GM21447 (cell line): ENCODE measurements at regions not wholly inside any gene's neighbourhood (a gene's known extent, or its start where the extent isn't known, plus 50 kb on each side); places are given as distances from the start of the nearest gene placed in this dataset.

Experiments used
- ATAC-seq: cut with Tn5 transposase; IDR thresholded peaks from one replicate; pipeline ENCODE4 v1.9.1; 2021; ENCODE audit not compliant: unreplicated experiment

GRCh38 chr12:67929384-67929772, 59.9 kb upstream of the IFNG-AS1 start:
- no peak for ATAC-seq

- no peak for ATAC-seq
These were observed 51.4 kb upstream of the IFNG-AS1 start for GRCh38 chr12:67937822-67938221.
